ENCODE measurements at regions not wholly inside any gene's neighbourhood (a gene's known extent, or its start where the extent isn't known, plus 50 kb on each side); places are given as distances from the start of the nearest gene placed in this dataset.

- no peak for ATAC-seq
- TF ChIP-seq, protein P1, sequence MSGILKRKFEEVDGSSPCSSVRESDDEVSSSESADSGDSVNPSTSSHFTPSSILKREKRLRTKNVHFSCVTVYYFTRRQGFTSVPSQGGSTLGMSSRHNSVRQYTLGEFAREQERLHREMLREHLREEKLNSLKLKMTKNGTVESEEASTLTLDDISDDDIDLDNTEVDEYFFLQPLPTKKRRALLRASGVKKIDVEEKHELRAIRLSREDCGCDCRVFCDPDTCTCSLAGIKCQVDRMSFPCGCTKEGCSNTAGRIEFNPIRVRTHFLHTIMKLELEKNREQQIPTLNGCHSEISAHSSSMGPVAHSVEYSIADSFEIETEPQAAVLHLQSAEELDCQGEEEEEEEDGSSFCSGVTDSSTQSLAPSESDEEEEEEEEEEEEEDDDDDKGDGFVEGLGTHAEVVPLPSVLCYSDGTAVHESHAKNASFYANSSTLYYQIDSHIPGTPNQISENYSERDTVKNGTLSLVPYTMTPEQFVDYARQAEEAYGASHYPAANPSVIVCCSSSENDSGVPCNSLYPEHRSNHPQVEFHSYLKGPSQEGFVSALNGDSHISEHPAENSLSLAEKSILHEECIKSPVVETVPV (CRISPR knock-in tag; IDR thresholded peaks at IDR 0.05): no peak
- TF ChIP-seq GLIS3 (CRISPR knock-in tag; IDR thresholded peaks at IDR 0.05) (no peak), BACH2 (CRISPR knock-in tag; IDR thresholded peaks at IDR 0.05; ENCODE audit: borderline replicate concordance) (no peak), ARNTL (CRISPR knock-in tag; IDR thresholded peaks at IDR 0.05; ENCODE audit: borderline replicate concordance, low read depth) (no peak), ZC3H10 (CRISPR knock-in tag; IDR thresholded peaks at IDR 0.05) (no peak), ZNF565 (CRISPR knock-in tag; conservative IDR thresholded peaks at IDR 0.05; ENCODE audit: low read depth) (no peak), ZFP30 (CRISPR knock-in tag; IDR thresholded peaks at IDR 0.05) (no peak), RARB (CRISPR knock-in tag; IDR thresholded peaks at IDR 0.05) (no peak), ZNF8 (CRISPR knock-in tag; IDR thresholded peaks at IDR 0.05) (no peak), TSHZ2 (CRISPR knock-in tag; IDR thresholded peaks at IDR 0.05) (no peak), OSR1 (CRISPR knock-in tag; IDR thresholded peaks at IDR 0.05) (no peak)
- TF ChIP-seq, protein P2, sequence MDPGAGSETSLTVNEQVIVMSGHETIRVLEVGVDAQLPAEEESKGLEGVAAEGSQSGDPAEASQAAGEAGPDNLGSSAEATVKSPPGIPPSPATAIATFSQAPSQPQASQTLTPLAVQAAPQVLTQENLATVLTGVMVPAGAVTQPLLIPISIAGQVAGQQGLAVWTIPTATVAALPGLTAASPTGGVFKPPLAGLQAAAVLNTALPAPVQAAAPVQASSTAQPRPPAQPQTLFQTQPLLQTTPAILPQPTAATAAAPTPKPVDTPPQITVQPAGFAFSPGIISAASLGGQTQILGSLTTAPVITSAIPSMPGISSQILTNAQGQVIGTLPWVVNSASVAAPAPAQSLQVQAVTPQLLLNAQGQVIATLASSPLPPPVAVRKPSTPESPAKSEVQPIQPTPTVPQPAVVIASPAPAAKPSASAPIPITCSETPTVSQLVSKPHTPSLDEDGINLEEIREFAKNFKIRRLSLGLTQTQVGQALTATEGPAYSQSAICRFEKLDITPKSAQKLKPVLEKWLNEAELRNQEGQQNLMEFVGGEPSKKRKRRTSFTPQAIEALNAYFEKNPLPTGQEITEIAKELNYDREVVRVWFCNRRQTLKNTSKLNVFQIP (CRISPR knock-in tag; IDR thresholded peaks at IDR 0.05; ENCODE audit: borderline replicate concordance, low read depth): no peak
- TF ChIP-seq, protein P3, sequence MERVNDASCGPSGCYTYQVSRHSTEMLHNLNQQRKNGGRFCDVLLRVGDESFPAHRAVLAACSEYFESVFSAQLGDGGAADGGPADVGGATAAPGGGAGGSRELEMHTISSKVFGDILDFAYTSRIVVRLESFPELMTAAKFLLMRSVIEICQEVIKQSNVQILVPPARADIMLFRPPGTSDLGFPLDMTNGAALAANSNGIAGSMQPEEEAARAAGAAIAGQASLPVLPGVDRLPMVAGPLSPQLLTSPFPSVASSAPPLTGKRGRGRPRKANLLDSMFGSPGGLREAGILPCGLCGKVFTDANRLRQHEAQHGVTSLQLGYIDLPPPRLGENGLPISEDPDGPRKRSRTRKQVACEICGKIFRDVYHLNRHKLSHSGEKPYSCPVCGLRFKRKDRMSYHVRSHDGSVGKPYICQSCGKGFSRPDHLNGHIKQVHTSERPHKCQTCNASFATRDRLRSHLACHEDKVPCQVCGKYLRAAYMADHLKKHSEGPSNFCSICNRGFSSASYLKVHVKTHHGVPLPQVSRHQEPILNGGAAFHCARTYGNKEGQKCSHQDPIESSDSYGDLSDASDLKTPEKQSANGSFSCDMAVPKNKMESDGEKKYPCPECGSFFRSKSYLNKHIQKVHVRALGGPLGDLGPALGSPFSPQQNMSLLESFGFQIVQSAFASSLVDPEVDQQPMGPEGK (CRISPR knock-in tag; IDR thresholded peaks at IDR 0.05; ENCODE audit: borderline replicate concordance): no peak
Observed at GRCh38 chr2:60092781-60093180, 460.7 kb downstream of the BCL11A start.

- ATAC-seq: no peak
- TF ChIP-seq, protein P2 (CRISPR knock-in tag; IDR thresholded peaks at IDR 0.05; ENCODE audit: borderline replicate concordance, low read depth): no peak
- no peak for TF ChIP-seq GLIS3 (CRISPR knock-in tag; IDR thresholded peaks at IDR 0.05)
- TF ChIP-seq, protein P3 (CRISPR knock-in tag; IDR thresholded peaks at IDR 0.05; ENCODE audit: borderline replicate concordance): no peak
- no peak for TF ChIP-seq TOX (CRISPR knock-in tag; IDR thresholded peaks at IDR 0.05; ENCODE audit: borderline replicate concordance)
- TF ChIP-seq ARNTL (CRISPR knock-in tag; IDR thresholded peaks at IDR 0.05; ENCODE audit: borderline replicate concordance, low read depth): no peak
- no peak for TF ChIP-seq ZNF565 (CRISPR knock-in tag; conservative IDR thresholded peaks at IDR 0.05; ENCODE audit: low read depth)
- TF ChIP-seq SNAI2 (CRISPR knock-in tag; IDR thresholded peaks at IDR 0.05): no peak
- no peak for TF ChIP-seq OSR1 (CRISPR knock-in tag; IDR thresholded peaks at IDR 0.05)
- TF ChIP-seq, protein P4, sequence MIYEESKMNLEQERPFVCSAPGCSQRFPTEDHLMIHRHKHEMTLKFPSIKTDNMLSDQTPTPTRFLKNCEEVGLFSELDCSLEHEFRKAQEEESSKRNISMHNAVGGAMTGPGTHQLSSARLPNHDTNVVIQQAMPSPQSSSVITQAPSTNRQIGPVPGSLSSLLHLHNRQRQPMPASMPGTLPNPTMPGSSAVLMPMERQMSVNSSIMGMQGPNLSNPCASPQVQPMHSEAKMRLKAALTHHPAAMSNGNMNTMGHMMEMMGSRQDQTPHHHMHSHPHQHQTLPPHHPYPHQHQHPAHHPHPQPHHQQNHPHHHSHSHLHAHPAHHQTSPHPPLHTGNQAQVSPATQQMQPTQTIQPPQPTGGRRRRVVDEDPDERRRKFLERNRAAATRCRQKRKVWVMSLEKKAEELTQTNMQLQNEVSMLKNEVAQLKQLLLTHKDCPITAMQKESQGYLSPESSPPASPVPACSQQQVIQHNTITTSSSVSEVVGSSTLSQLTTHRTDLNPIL (CRISPR knock-in tag; IDR thresholded peaks at IDR 0.05; ENCODE audit: low read depth): no peak
- TF ChIP-seq TSHZ2 (CRISPR knock-in tag; IDR thresholded peaks at IDR 0.05): no peak
- TF ChIP-seq CSDC2 (CRISPR knock-in tag; IDR thresholded peaks at IDR 0.05): no peak
- no peak for TF ChIP-seq ZNF8 (CRISPR knock-in tag; IDR thresholded peaks at IDR 0.05)
- no peak for TF ChIP-seq ZNF70 (CRISPR knock-in tag; IDR thresholded peaks at IDR 0.05)
- TF ChIP-seq ESRRG (CRISPR knock-in tag; IDR thresholded peaks at IDR 0.05): no peak
- TF ChIP-seq, protein P1 (CRISPR knock-in tag; IDR thresholded peaks at IDR 0.05): no peak
- no peak for TF ChIP-seq TCF4 (CRISPR knock-in tag; IDR thresholded peaks at IDR 0.05; ENCODE audit: borderline replicate concordance)
- TF ChIP-seq ISL1 (CRISPR knock-in tag; IDR thresholded peaks at IDR 0.05): no peak
- no peak for TF ChIP-seq RARB (CRISPR knock-in tag; IDR thresholded peaks at IDR 0.05)
Observed at GRCh38 chr2:60091894-60092293, 461.6 kb downstream of the BCL11A start.
